ENCODE measurements at regions not wholly inside any gene's neighbourhood (a gene's known extent, or its start where the extent isn't known, plus 50 kb on each side); places are given as distances from the start of the nearest gene placed in this dataset.

- H3K4me3 ChIP-seq (ENCODE audit: control insufficient read depth, low read depth, low read length): no peak overlapping the region
- TF ChIP-seq CTCF (IDR thresholded peaks at IDR 0.05; ENCODE audit: control insufficient read depth, insufficient read depth, low read depth, low read length, missing control alignments): no peak
- no peak for DNase-seq (ENCODE audit: low read depth)
Measured at GRCh38 chr18:71485611-71486010, 1058.5 kb downstream of the CBLN2 start.

- DNase-seq (ENCODE audit: low read depth): no peak
- H3K4me3 ChIP-seq (ENCODE audit: control insufficient read depth, low read depth, low read length): no peak overlapping the region
- no peak for TF ChIP-seq CTCF (IDR thresholded peaks at IDR 0.05; ENCODE audit: control insufficient read depth, insufficient read depth, low read depth, low read length, missing control alignments)
Measured at GRCh38 chr18:71471963-71472725, 1072.0 kb downstream of the CBLN2 start.

GRCh38 chr18:71456206-71456605 is 1087.9 kb downstream of the CBLN2 start:
- no peak for DNase-seq (ENCODE audit: low read depth)
- no peak for TF ChIP-seq CTCF (IDR thresholded peaks at IDR 0.05; ENCODE audit: control insufficient read depth, insufficient read depth, low read depth, low read length, missing control alignments)
- no peak overlapping the region for H3K4me3 ChIP-seq (ENCODE audit: control insufficient read depth, low read depth, low read length)

- no peak overlapping the region for H3K4me3 ChIP-seq (ENCODE audit: control insufficient read depth, low read depth, low read length)
- no peak for TF ChIP-seq CTCF (IDR thresholded peaks at IDR 0.05; ENCODE audit: control insufficient read depth, insufficient read depth, low read depth, low read length, missing control alignments)
- no peak for DNase-seq (ENCODE audit: low read depth)
Measured at GRCh38 chr18:71450257-71450656, 1093.9 kb downstream of the CBLN2 start.

GRCh38 chr18:71443706-71444480 is 1100.2 kb downstream of the CBLN2 start:
- DNase-seq (ENCODE audit: low read depth): no peak
- H3K4me3 ChIP-seq (ENCODE audit: control insufficient read depth, low read depth, low read length): no peak overlapping the region
- no peak for TF ChIP-seq CTCF (IDR thresholded peaks at IDR 0.05; ENCODE audit: control insufficient read depth, insufficient read depth, low read depth, low read length, missing control alignments)

GRCh38 chr18:71442731-71443141 is 1101.4 kb downstream of the CBLN2 start:
- DNase-seq (ENCODE audit: low read depth): no peak
- TF ChIP-seq CTCF (IDR thresholded peaks at IDR 0.05; ENCODE audit: control insufficient read depth, insufficient read depth, low read depth, low read length, missing control alignments): no peak
- no peak overlapping the region for H3K4me3 ChIP-seq (ENCODE audit: control insufficient read depth, low read depth, low read length)
